GM04504 (cell line): ENCODE measurements at regions not wholly inside any gene's neighbourhood (a gene's known extent, or its start where the extent isn't known, plus 50 kb on each side); places are given as distances from the start of the nearest gene placed in this dataset.
"Not testable (repeated sequence)": the region's sequence is repeated elsewhere in the genome, so short reads cannot be mapped to it uniquely, and the experiment has no call there.

Experiments
- DNase-seq: peaks from one replicate; pipeline ENCODE4 v3.0.0-alpha.2; 2012; ENCODE audit warnings: low read depth

DNA sequence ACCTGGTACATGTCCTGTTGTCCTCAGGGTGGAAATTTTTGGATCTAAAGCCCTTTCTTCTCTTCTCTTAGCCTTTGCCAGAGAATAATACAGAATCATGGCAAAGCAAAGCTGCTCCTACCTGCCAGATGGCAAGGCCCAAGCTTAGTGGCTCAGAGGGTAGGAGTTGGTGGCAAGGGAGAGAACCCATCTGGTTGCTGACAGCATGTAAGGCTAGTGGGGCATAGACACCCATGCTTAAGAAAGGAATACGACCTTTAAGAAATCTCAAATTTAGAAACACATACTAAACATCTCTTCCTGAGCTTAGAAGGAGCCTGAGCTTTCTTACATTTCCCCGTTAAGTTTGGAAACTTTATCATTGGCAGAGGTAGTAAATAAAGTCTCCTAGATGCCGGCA, 395.0 kb upstream of the SOX9 start:
- DNase-seq: no peak

DNA sequence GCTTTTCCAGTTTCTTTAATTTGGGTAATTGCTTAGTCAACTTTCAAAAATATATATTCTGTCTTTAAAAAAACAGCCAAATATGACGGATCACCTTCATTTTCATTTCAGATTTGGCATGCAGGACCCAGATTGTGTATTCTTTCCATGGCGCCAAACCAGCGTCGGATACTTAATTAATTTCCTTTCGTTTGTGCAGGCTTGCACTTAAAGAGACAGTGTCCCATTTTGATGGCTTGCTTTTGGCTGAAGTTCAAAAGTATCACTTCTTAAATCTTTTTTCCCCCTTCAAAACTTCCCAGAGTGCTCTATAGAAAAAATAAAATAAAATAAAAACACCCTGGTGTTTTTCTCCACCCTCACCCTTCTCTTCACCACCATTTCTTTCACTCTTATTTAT, 394.5 kb upstream of the SOX9 start:
- no peak for DNase-seq

- DNase-seq: no peak
Observed at GRCh38 chr17:71727292-71727691, 393.5 kb upstream of the SOX9 start.

GRCh38 chr17:71727723-71728122, 393.1 kb upstream of the SOX9 start:
- no peak for DNase-seq

- no peak for DNase-seq
Observed at GRCh38 chr17:71730871-71731270, 389.9 kb upstream of the SOX9 start.

DNA sequence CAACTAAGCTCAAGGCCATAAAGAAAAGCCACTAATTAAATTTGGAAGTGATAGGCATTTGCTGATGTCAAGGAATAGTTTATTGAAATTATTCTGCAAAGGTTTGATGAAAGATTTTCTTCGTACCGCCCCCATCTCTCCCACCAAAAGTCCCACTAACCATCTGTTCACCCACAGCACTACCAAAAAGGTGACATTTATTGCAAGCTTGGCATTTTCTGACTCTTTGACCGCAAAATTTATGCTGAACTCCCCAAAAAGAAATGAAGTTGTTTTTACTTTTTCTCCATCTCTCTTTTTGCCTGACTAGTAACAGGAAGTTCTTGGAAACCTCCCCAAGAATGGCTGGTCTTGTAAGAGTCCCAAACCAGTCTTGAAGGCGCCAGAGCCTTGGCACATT, 384.9 kb upstream of the SOX9 start:
- no peak for DNase-seq

- no peak for DNase-seq
Observed at GRCh38 chr17:71740866-71741265, 380.0 kb upstream of the SOX9 start.

- no peak for DNase-seq
Observed at GRCh38 chr17:71741836-71742235, 379.0 kb upstream of the SOX9 start.

DNA sequence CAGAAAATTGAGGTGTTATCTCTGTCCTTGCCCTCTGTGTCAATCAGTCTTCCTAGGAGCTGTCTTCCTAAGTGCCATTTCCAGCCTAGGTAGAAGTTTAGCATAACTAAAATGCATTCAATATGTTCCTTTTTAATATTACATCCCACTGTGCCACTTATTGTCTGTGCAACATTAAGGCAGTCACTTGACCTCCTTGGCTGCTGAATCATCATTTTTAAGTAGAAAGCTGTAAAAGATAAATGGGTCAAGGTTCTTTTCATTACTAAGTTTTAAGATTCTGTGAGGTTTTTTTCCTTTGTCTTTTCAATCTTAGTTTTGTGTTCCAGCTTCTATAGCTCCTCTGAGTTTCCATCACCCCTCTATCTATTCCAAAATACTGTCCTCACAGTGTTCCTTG, 371.9 kb upstream of the SOX9 start:
- no peak for DNase-seq

DNA sequence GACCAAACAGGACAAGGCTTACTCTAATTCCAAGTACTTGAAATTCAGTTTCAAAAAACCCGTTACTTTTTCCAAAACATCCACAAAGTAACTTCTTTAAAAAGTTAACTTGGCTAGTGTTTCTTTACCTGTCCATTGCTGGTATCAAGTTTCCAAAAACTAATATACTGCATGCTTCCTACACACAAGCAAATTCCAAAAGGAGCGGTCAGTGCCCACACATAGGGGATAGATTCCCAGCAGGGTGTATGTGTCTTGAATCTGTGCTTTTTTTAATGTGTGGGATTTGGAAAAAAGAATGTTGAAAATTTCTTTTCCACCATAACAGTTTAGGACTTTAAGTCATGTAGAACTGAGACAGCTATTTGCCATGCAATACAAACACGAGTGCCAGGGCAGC, 367.8 kb upstream of the SOX9 start:
- no peak for DNase-seq

DNA sequence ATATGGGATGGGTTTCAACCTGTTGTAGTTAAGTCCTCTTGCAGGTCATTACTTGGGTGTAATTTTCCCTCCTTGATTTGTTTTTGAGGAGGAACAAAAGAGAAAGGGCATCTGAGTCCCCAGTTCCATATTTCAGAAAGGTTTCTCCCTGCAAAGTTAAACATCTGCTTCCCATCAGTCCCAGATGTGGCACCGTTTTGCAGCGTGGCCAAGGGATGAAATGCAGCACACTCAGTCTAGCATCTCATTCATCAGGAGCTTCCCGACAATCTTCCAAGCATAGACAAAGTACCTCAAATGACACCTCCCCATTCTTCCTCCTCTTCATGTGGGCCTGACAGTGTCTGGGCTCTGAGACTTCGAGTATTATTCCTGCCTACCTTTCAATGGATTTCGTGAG, 363.7 kb upstream of the SOX9 start:
- no peak for DNase-seq

DNA sequence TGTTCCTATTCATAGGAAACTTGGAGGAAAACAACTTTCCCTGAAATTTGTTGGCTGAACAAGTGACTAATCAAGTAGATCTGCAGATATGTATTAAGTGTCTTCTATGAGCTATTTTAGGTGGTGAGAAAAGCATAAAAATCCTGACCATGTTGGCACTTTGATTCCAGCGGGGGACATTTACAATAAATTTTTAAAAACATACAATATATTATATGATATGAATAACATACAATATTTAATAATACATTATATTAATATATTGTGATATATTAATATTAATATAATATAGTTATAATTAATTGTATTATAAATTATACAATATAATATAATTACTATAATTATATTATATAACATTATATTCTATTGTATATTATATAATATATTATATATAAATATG, 362.9 kb upstream of the SOX9 start:
- no peak for DNase-seq

DNA sequence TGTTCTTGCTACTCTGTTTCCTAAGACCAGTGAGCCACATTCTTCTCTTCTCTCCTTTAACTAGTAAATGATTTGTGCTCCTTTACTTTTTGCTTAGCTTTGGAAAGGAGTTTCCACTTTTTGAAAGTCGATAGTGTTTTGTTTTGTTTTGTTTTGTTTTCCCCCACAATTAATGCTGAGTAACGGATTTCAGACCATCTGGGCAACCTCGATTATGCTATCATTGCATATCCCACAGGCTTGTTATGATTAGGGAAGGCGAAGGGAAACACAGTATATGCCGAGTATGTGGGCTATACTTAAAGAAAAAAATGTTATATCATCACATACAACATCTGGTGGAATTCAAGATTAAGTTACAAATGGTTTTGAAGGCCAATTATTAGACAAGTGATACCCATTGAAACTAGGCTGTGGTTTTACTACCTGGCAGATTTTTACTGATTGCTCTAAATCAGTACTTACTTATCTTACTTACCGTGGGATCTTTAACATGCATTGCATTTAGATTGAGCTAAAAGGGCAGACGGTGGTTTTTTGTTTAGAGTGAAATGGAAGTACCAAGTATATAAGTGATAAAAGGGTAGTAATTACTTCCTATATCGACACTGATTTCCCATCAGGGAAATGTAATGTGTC, 361.3 kb upstream of the SOX9 start:
- DNase-seq: no peak

GRCh38 chr17:71760062-71760720, 360.6 kb upstream of the SOX9 start:
- no peak for DNase-seq

GRCh38 chr17:71762526-71762925, 358.3 kb upstream of the SOX9 start:
- no peak for DNase-seq

- no peak for DNase-seq
Observed at GRCh38 chr17:71764505-71764904, 356.3 kb upstream of the SOX9 start.

- DNase-seq: no peak
Observed at GRCh38 chr17:71765437-71765836, 355.4 kb upstream of the SOX9 start.

DNA sequence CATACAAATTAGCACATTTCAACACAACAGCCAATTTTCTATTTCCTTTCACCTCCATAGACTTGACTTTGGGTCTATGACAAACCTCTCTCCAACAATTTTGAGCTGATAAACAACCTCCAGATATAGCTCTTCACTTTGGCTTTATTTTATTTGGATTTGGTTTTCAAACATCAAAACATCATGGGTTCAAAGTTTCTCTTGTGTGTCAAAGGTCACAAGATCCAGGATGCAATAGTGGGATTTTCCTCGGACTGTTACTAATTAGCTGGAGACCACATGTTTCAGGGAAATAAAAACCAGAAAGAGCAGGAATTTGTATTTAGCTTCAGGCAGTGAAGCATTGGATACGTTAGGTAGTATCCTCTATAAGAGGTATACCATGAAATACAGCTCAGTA, 351.0 kb upstream of the SOX9 start:
- no peak for DNase-seq

- DNase-seq: no peak
Observed at GRCh38 chr17:71777048-71777640, 343.7 kb upstream of the SOX9 start.

DNA sequence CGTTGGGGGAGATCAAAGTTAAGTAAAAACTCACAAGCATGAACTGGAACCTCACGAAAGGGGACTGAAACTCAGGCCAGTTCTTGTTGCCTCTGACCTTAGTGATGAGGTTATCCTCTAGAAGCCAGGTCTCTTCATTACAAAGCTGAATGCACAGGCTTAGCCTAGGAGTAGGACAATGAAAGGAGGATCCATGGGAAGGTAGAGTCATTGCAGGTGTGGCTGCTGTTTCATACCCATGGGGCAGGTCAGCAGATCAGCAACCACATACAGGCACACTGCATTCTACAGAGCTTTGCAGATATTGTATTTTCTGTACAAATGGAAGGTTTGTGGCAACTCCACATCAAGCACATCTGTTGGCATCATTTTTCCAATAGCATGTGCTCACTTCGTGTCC, 341.3 kb upstream of the SOX9 start:
- no peak for DNase-seq

GRCh38 chr17:71780596-71780995, 340.2 kb upstream of the SOX9 start:
- no peak for DNase-seq

DNA sequence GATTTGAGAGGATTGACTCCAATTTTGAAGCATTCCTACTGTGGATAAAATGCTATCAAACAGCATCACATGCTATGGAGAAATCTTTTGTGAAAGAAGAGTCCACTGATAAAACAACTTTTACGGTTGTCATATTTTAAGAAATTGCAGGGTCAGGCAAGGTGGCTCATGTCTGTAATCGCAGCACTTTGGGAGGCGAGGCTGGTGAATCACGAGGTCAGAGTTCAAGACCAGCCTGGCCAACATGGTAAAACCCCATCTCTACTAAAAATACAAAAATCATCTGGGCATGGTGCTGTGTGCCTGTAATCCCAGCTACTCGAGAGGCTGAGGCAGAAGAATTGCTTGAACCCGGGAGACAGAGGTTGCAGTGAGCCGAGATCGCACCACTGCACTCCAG, 338.8 kb upstream of the SOX9 start:
- not testable (repeated sequence) for DNase-seq

- DNase-seq: no peak
Observed at GRCh38 chr17:71790791-71791190, 330.0 kb upstream of the SOX9 start.

- no peak for DNase-seq
Observed at GRCh38 chr17:71791311-71791710, 329.5 kb upstream of the SOX9 start.
